ENCODE measurements at regions not wholly inside any gene's neighbourhood (a gene's known extent, or its start where the extent isn't known, plus 50 kb on each side); places are given as distances from the start of the nearest gene placed in this dataset.

DNA sequence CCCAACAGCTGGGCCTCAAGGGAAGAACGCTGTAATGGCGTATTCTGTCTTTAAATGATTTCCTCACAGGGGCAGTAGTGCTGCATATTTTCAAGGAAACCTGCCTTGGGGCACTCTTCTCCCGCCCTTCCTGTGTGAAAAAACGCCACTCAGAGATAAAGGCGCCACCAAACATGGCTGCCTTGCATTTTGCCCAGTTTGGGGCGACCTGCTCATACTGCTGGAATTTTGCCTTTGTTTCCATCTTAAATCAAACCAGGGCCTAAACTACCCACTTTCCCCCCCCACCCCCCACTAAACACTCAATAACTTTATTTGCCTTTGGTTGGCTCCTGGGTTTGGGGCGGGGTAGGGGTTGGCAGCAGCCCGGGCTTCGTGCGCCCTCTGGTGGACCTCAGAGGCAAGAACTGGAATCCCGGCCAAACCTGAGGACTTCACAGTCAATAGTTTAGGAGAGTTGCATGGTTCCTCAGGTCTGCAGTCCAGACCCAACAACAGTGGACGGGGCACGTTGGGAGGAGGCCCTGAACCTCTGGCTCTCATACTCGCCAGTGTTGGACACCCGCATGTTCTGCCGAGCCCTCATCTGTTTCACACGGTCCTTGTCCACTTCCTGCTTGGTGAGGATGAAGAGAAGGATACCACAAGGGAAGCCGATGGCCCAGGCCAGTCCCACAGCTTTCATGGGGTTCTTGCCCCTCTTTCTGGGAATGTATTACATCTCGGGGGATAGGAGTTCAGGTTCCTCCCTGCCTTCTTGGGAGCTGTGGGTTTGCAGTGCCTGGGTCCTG lies 220.1 kb upstream of the STK26 start:
- intact Hi-C loops (cut with micrococcal nuclease), result no loop called here
- Histone ChIP-seq H4K20me1 (replicated peaks; ENCODE audit: control insufficient read depth, extremely low read depth, insufficient read depth, low read length) (no peaks in the 10 kb centered on the region), H3K4me1 (ENCODE audit: control insufficient read depth, extremely low read depth, insufficient read depth, low read length) (no peaks in the 10 kb centered on the region), H3K27me3 (ENCODE audit: control insufficient read depth in 2 of 2, insufficient read depth in 2 of 2, low read length in 2 of 2) (no peaks in the 10 kb centered on the region), H2AFZ (ENCODE audit: low read depth, low read length) (no peak overlapping the region), H3K79me2 (ENCODE audit: control insufficient read depth, insufficient read depth, low read length) (no peaks in the 10 kb centered on the region), H3K9me1 (replicated peaks; ENCODE audit: control insufficient read depth, extremely low read depth, insufficient read depth, low read length) (no peaks in the 10 kb centered on the region), H3K9me3 (replicated peaks; ENCODE audit: control insufficient read depth, insufficient read depth, low read length) (no peaks in the 10 kb centered on the region), H3K4me2 (ENCODE audit: insufficient read depth, low read length) (no peak overlapping the region), H3K4me3 (replicated peaks in 1 of 3; ENCODE audit: insufficient read depth in 1 of 3, low read depth in 1 of 3, low read length in 3 of 3) (no peak overlapping the region), H3K36me3 (ENCODE audit: control insufficient read depth in 2 of 2, extremely low read depth in 1 of 2, insufficient read depth in 2 of 2, low read length in 2 of 2) (no peaks in the 10 kb centered on the region), H3K27ac (ENCODE audit: insufficient read depth, low read depth, low read length) (no peak overlapping the region), H3K9ac (replicated peaks; ENCODE audit: extremely low read depth, insufficient read depth, low read length) (no peak overlapping the region)
- DNase-seq (ENCODE audit: low read depth, low spot score) (peak; percentile 1), FAIRE-seq (no peak)
- ChIA-PET POLR2A (no interaction called here), CTCF (no interaction called here)
- TF ChIP-seq, protein P1, sequence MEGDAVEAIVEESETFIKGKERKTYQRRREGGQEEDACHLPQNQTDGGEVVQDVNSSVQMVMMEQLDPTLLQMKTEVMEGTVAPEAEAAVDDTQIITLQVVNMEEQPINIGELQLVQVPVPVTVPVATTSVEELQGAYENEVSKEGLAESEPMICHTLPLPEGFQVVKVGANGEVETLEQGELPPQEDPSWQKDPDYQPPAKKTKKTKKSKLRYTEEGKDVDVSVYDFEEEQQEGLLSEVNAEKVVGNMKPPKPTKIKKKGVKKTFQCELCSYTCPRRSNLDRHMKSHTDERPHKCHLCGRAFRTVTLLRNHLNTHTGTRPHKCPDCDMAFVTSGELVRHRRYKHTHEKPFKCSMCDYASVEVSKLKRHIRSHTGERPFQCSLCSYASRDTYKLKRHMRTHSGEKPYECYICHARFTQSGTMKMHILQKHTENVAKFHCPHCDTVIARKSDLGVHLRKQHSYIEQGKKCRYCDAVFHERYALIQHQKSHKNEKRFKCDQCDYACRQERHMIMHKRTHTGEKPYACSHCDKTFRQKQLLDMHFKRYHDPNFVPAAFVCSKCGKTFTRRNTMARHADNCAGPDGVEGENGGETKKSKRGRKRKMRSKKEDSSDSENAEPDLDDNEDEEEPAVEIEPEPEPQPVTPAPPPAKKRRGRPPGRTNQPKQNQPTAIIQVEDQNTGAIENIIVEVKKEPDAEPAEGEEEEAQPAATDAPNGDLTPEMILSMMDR (IDR thresholded peaks at IDR 0.05; ENCODE audit: extremely low read depth in 1 of 2, insufficient read depth in 1 of 2, low read depth in 1 of 2, low read length in 2 of 2), result peak in 1 of 2 donors; percentile 24
- TF ChIP-seq POLR2A (IDR thresholded peaks at IDR 0.05; ENCODE audit: low read depth, low read length), result no peak
- dilution Hi-C loops (cut with MboI; ENCODE audit: extremely low pct_ligation_motif_present, low sequenced_read_pairs), result no loop called here
- no TSS peak for BruUV-seq (replicated peaks)

DNA sequence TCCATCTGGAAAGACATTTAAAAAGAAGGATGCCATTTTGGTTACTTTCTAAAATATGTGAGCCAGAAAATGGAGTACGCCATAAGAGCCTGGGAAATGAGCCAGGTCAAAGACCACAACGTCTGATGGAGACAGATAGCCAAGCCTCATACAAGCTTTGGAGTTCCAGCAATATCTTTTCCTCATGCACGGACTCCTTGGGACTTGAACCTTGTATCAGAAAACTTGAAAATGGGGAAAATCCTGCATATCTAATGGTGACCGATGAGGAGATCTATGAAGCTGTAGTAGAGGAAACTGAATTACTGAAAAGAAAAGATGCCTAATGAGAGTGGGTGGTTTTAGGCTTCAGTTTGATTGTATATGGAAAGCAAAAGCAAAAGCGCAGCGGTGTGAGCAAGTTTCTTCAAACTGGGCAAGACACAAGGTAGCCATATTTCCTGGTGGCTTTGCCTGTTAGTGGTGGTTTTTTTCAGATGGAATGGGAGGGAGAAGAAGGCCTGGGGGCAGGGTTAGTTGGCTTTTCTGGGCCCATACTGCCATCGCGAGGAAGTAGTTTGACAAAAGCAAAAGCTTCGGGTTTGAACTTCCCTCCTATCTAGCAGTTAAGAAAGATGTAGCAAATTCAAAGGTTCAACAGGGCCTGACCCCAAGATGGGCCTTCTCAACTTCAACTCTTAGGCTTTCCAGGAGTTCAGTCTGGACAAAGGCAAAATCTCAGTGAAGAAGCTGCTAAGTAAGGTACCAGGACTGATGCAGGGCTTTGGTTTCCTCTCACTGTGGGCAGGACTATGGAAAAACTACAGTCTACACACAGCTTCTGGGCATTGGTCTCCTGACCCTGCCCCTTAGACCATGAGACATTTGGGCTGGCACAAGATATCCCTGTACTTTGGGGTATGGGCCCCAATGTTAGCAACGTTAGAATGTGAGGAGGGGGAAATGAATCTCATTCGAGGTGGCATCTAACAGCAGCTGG lies 210.0 kb upstream of the STK26 start:
- Histone ChIP-seq H3K4me2 (ENCODE audit: insufficient read depth, low read length) (no peak overlapping the region), H3K27me3 (ENCODE audit: control insufficient read depth in 2 of 2, insufficient read depth in 2 of 2, low read length in 2 of 2) (no peaks in the 10 kb centered on the region), H3K4me1 (ENCODE audit: control insufficient read depth, extremely low read depth, insufficient read depth, low read length) (no peaks in the 10 kb centered on the region), H3K27ac (ENCODE audit: insufficient read depth, low read depth, low read length) (no peak overlapping the region), H3K9me1 (replicated peaks; ENCODE audit: control insufficient read depth, extremely low read depth, insufficient read depth, low read length) (no peaks in the 10 kb centered on the region), H3K9me3 (replicated peaks; ENCODE audit: control insufficient read depth, insufficient read depth, low read length) (no peaks in the 10 kb centered on the region), H4K20me1 (replicated peaks; ENCODE audit: control insufficient read depth, extremely low read depth, insufficient read depth, low read length) (no peaks in the 10 kb centered on the region), H3K4me3 (replicated peaks in 1 of 3; ENCODE audit: insufficient read depth in 1 of 3, low read depth in 1 of 3, low read length in 3 of 3) (peak overlapping the region in 1 of 3 experiments; percentile 9), H2AFZ (ENCODE audit: low read depth, low read length) (no peak overlapping the region), H3K79me2 (ENCODE audit: control insufficient read depth, insufficient read depth, low read length) (no peaks in the 10 kb centered on the region), H3K9ac (replicated peaks; ENCODE audit: extremely low read depth, insufficient read depth, low read length) (no peak overlapping the region), H3K36me3 (ENCODE audit: control insufficient read depth in 2 of 2, extremely low read depth in 1 of 2, insufficient read depth in 2 of 2, low read length in 2 of 2) (no peaks in the 10 kb centered on the region)
- dilution Hi-C loops (cut with MboI; ENCODE audit: extremely low pct_ligation_motif_present, low sequenced_read_pairs) (no loop called here), intact Hi-C loops (cut with micrococcal nuclease) (no loop called here)
- DNase-seq (ENCODE audit: low read depth, low spot score), result peak; percentile 49
- TF ChIP-seq FOS (IDR thresholded peaks at IDR 0.05; ENCODE audit: borderline replicate concordance, insufficient read depth, low read length) (no peak), JUN (IDR thresholded peaks at IDR 0.05; ENCODE audit: borderline replicate concordance, insufficient read depth, insufficient read length, low read depth) (no peak), POLR2AphosphoS5 (IDR thresholded peaks at IDR 0.05; ENCODE audit: insufficient read depth, low read depth, low read length) (no peak), GATA2 (IDR thresholded peaks at IDR 0.05; ENCODE audit: insufficient read depth, insufficient read length, low read depth, low read length) (no peak), POLR2A (IDR thresholded peaks at IDR 0.05; ENCODE audit: low read depth, low read length) (no peak), MYC (IDR thresholded peaks at IDR 0.05; ENCODE audit: low read depth, low read length) (no peak), EZH2 (IDR thresholded peaks at IDR 0.05; ENCODE audit: borderline replicate concordance, low read depth, low read length, severe bottlenecking) (no peak)
- TF ChIP-seq, protein P1 (IDR thresholded peaks at IDR 0.05; ENCODE audit: extremely low read depth in 1 of 2, insufficient read depth in 1 of 2, low read depth in 1 of 2, low read length in 2 of 2), result no peak
- TF ChIP-seq, protein P2, sequence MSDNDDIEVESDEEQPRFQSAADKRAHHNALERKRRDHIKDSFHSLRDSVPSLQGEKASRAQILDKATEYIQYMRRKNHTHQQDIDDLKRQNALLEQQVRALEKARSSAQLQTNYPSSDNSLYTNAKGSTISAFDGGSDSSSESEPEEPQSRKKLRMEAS (IDR thresholded peaks at IDR 0.05; ENCODE audit: insufficient read depth, insufficient read length), result no peak
- ChIA-PET POLR2A (no interaction called here), CTCF (no interaction called here)
- FAIRE-seq, result peak; percentile 61
- no TSS peak for BruUV-seq (replicated peaks)

Data from endothelial cell of umbilical vein (primary cell).